Liver (tissue), 2 donors: ENCODE measurements at regions not wholly inside any gene's neighbourhood (a gene's known extent, or its start where the extent isn't known, plus 50 kb on each side); places are given as distances from the start of the nearest gene placed in this dataset.

Experiments used
- TF ChIP-seq, protein P1 (sequence below): fragments of 150-350 bp; IDR thresholded peaks from 2 replicates; pipeline ENCODE4 v1.5.1; 2017; ENCODE audit warnings: improper control_type of control experiment, low read depth, low read length; ENCODE audit not compliant: missing input control
- TF ChIP-seq, protein P2 (sequence below): IDR thresholded peaks from 2 replicates; pipeline ENCODE4 v1.6.1; 2016; ENCODE audit warnings: antibody characterized with exemption
- donor health status: healthy.

DNA sequence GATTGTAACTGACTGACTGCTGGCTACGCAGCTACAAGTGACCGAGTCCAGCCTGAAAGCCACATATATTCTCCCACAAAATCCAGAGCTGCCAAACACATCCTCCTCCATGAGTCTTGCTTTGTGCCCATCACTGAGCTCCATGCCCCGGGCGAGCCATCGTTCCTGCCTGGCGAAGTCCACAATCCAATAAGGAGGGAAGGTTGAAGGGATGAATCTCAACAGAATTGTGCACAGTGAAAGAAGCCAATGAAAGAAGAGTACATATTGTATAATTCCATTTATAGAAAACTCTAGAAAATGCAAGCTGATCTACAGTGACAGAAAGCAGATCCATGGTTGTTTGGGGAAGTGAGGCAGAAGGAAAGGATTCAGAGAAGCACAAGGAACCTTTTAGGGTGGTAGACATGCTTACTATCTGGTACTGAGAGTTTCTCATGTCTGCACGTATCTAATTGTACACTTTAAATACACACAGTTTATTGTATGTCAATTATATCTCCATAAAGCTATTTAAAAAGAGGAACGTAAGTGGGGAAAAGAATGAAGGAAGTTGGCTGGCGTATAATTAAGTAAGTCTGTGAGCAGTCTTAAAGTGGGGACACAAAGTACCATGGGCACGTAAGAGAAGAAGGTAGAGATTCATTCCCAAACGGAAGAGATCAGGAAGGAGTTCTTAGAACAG, 115.9 kb upstream of the JUN start:
- TF ChIP-seq, protein P1, sequence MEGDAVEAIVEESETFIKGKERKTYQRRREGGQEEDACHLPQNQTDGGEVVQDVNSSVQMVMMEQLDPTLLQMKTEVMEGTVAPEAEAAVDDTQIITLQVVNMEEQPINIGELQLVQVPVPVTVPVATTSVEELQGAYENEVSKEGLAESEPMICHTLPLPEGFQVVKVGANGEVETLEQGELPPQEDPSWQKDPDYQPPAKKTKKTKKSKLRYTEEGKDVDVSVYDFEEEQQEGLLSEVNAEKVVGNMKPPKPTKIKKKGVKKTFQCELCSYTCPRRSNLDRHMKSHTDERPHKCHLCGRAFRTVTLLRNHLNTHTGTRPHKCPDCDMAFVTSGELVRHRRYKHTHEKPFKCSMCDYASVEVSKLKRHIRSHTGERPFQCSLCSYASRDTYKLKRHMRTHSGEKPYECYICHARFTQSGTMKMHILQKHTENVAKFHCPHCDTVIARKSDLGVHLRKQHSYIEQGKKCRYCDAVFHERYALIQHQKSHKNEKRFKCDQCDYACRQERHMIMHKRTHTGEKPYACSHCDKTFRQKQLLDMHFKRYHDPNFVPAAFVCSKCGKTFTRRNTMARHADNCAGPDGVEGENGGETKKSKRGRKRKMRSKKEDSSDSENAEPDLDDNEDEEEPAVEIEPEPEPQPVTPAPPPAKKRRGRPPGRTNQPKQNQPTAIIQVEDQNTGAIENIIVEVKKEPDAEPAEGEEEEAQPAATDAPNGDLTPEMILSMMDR, result no peak
- TF ChIP-seq, protein P2, sequence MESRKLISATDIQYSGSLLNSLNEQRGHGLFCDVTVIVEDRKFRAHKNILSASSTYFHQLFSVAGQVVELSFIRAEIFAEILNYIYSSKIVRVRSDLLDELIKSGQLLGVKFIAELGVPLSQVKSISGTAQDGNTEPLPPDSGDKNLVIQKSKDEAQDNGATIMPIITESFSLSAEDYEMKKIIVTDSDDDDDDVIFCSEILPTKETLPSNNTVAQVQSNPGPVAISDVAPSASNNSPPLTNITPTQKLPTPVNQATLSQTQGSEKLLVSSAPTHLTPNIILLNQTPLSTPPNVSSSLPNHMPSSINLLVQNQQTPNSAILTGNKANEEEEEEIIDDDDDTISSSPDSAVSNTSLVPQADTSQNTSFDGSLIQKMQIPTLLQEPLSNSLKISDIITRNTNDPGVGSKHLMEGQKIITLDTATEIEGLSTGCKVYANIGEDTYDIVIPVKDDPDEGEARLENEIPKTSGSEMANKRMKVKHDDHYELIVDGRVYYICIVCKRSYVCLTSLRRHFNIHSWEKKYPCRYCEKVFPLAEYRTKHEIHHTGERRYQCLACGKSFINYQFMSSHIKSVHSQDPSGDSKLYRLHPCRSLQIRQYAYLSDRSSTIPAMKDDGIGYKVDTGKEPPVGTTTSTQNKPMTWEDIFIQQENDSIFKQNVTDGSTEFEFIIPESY, result no peak
